Adrenal gland (tissue), 9 donors: ENCODE measurements at regions not wholly inside any gene's neighbourhood (a gene's known extent, or its start where the extent isn't known, plus 50 kb on each side); places are given as distances from the start of the nearest gene placed in this dataset.

Experiments used
- DNase-seq, 7 donors: peaks; one replicate each; pipeline ENCODE4 v3.0.0-alpha.2; 2019 to 2020
- H3K27ac ChIP-seq, 5 donors: fragments of 200-600 bp; sonication (generic) in 4 of 5; 1 replicate in 3 of 5; 2 replicates in 2 of 5; pipeline versions ENCODE4 v1.5.1 to v1.8.0; 2016 to 2020; ENCODE audit warnings: mild to moderate bottlenecking in 1 of 5
- H3K27me3 ChIP-seq: fragments of 200-600 bp; 2 replicates; pipeline ENCODE4 v1.8.0; 2021
- H3K36me3 ChIP-seq, 2 donors: fragments of 200-600 bp; replicated peaks in 1 of 2; 1 replicate in 1 of 2; 2 replicates in 1 of 2; pipeline versions ENCODE4 v1.5.1 to v1.8.0; 2018 to 2022
- H3K4me1 ChIP-seq, 2 donors: fragments of 200-600 bp; replicated peaks in 1 of 2; 1 replicate in 1 of 2; 2 replicates in 1 of 2; pipeline versions ENCODE4 v1.5.1 to v1.8.0; 2018 to 2021
- H3K4me3 ChIP-seq, 4 donors: fragments of 200-600 bp; sonication (generic) in 3 of 4; one replicate each; pipeline ENCODE4 v1.5.1; 2016 to 2018
- H3K9me3 ChIP-seq, 3 donors: fragments of 200-600 bp; sonication (generic) in 1 of 3; replicated peaks in 1 of 3; 1 replicate in 2 of 3; 2 replicates in 1 of 3; pipeline versions ENCODE4 v1.5.1 to v1.8.0; 2016 to 2021
- CTCF ChIP-seq, 6 experiments: fragments of 450-650 bp in 4 of 6; fragments of 200-600 bp in 2 of 6; sonication (generic) in 1 of 6; IDR thresholded peaks; 1 replicate in 5 of 6; 2 replicates in 1 of 6; pipeline versions ENCODE4 v1.5.1 to v1.8.0; 2016 to 2021; ENCODE audit warnings: antibody characterized with exemption in 6 of 6, mild to moderate bottlenecking in 2 of 6, moderate library complexity in 1 of 6
- POLR2A ChIP-seq, 2 donors: fragments of 450-650 bp; IDR thresholded peaks; one replicate each; pipeline ENCODE4 v1.6.1; 2017; ENCODE audit warnings: antibody characterized with exemption in 2 of 2, mild to moderate bottlenecking in 2 of 2, moderate library complexity in 1 of 2
- WGBS, 4 donors: extraction: QIAGEN DNeasy Blood & Tissue Kit in 2 of 4; methylation state at CpG; one replicate each; pipeline versions ENCODE4 v1.1.5 to v1.1.7; 2013 to 2017; 5-methylcytosine and 5-hydroxymethylcytosine counted together
- intact Hi-C, 2 donors: fragments of 100-400 bp; cut with DNase I; formaldehyde crosslinking; loops; one replicate each; pipeline versions ENCODE4 v1.14.1 to v1.15.0; 2022 to 2023
- donor health status: healthy with polysubstance abuse.
- donor health status: Bipolar disorder and iron deficiency.
- donor health status: DM: yes; HTN: yes; CAD: no.
- donor health status: DM: no; HTN: no; CAD: no.
- donor health status: DM: no; HTN: no; CAD: no.

- H3K27ac ChIP-seq = no peak overlapping the region
- no peaks in the 10 kb centered on the region for H3K36me3 ChIP-seq
- no peaks in the 10 kb centered on the region for H3K9me3 ChIP-seq
- 25 to 38% (median 31%) methylated on average over 2 of the region's 2 CpGs for WGBS, 4 donors
- intact Hi-C loops = loop anchor here in 1 of 2 donors (10.0 kb wide), 1 partner anchor 340 kb away; no protein-coding TSS in a partner anchor
- TF ChIP-seq POLR2A (IDR thresholded peaks at IDR 0.05) (no peak), CTCF (IDR thresholded peaks at IDR 0.05) (peak; percentile 17 to 63 (median 54))
- H3K4me3 ChIP-seq = no peak overlapping the region
- no peaks in the 10 kb centered on the region for H3K27me3 ChIP-seq
- DNase-seq = peak in 6 of 7 donors; percentile 20 to 61 (median 31)
- H3K4me1 ChIP-seq = no peaks in the 10 kb centered on the region
Observed at GRCh38 chr6:50264995-50265571, 215.4 kb upstream of the DEFB112 start.

- WGBS, 4 donors = 22 to 35% (median 28%) methylated on average over 1 of the region's 1 CpG
- Histone ChIP-seq H3K9me3 (no peaks in the 10 kb centered on the region), H3K4me1 (no peaks in the 10 kb centered on the region), H3K27ac (no peak overlapping the region), H3K27me3 (no peaks in the 10 kb centered on the region), H3K36me3 (no peaks in the 10 kb centered on the region), H3K4me3 (no peak overlapping the region)
- no peak for TF ChIP-seq POLR2A (IDR thresholded peaks at IDR 0.05)
- no peak for TF ChIP-seq CTCF (IDR thresholded peaks at IDR 0.05)
- intact Hi-C loops = no loop called here
- DNase-seq = no peak
Observed at GRCh38 chr6:50270415-50270814, 220.7 kb upstream of the DEFB112 start.

GRCh38 chr6:50271266-50271665, 221.5 kb upstream of the DEFB112 start:
- Histone ChIP-seq H3K9me3 (no peaks in the 10 kb centered on the region), H3K4me3 (no peak overlapping the region), H3K4me1 (no peaks in the 10 kb centered on the region), H3K27ac (no peak overlapping the region), H3K36me3 (no peaks in the 10 kb centered on the region), H3K27me3 (no peaks in the 10 kb centered on the region)
- WGBS, 4 donors = 49 to 71% (median 61%) methylated on average over 2 of the region's 2 CpGs
- no peak for DNase-seq
- intact Hi-C loops = no loop called here
- no peak for TF ChIP-seq CTCF (IDR thresholded peaks at IDR 0.05)
- TF ChIP-seq POLR2A (IDR thresholded peaks at IDR 0.05) = no peak

GRCh38 chr6:50271817-50272216, 222.1 kb upstream of the DEFB112 start:
- intact Hi-C loops = no loop called here
- H3K27me3 ChIP-seq = no peaks in the 10 kb centered on the region
- TF ChIP-seq POLR2A (IDR thresholded peaks at IDR 0.05) (no peak), CTCF (IDR thresholded peaks at IDR 0.05) (no peak)
- peaks cover under 1 to 2% of the 10 kb centered on the region in 2 donors for H3K4me1 ChIP-seq
- H3K4me3 ChIP-seq = no peak overlapping the region
- no peak overlapping the region for H3K27ac ChIP-seq
- H3K9me3 ChIP-seq = no peaks in the 10 kb centered on the region
- no peaks in the 10 kb centered on the region for H3K36me3 ChIP-seq
- DNase-seq = no peak
